T1000 (cell line): ENCODE measurements at regions not wholly inside any gene's neighbourhood (a gene's known extent, or its start where the extent isn't known, plus 50 kb on each side); places are given as distances from the start of the nearest gene placed in this dataset.

Experiments
- DNase-seq: peaks from one replicate; lab custom pipeline; 2025; ENCODE audit warnings: mixed read lengths; lab: John Stamatoyannopoulos, UW

DNA sequence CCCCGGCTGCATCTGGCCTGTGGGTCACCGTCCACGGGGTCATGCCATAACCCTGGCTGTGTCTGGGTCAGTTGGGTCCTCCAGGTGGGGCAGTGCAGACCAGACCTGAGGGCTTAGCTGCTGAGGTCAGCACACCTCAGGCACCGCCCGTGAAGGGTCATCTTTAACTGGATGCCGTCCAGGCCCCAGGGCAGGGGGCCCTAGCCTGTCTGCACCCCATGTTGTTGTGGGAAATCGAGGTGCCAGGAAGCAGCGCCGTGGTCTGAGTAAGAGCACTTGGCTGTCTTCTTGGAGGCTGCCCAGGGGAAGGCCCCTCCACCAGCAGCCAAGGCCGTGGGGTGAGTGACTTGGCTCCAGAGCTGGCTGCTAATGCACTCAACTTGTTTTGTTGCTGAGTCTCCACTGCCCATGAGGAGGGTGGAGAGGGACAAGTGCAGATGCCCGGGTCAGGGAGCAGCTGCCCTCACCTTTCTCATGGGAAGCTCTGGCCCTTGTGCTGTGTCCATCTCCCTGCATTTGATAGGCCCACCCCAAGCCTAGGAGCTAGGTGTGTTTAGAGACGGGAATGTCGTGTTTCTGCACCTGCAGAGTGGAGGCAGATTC lies 317.2 kb downstream of the TMEM121 start:
- DNase-seq, result no peak

DNA sequence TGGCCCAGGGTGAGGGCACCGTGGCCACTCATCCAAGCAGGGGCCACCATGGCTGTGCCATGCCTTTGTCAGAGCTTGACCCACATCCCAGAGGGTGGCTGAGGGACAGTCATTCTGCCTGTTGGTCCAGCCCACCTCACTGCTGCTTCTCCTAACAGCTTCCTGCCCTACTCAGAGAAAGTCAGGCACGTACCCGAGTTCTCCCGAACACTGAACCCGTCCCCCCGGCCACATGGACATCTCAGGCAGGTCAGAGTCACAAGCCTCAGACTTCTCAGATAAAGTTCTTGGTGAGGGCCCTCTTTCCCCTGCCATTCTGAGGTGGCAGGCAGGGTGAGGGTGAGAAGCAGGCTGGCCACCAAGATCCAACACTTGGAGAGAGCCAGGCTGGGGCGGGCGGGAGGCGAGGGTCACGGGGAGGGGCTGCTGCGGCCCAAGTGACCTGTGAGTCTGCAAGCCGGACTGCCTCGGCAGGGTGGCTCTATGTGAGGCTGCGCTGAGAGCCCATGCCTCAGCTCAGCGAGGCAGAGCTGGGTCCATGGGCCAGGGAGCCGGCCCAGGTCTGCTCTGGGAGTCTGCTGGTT lies 317.8 kb downstream of the TMEM121 start:
- DNase-seq, result no peak

DNA sequence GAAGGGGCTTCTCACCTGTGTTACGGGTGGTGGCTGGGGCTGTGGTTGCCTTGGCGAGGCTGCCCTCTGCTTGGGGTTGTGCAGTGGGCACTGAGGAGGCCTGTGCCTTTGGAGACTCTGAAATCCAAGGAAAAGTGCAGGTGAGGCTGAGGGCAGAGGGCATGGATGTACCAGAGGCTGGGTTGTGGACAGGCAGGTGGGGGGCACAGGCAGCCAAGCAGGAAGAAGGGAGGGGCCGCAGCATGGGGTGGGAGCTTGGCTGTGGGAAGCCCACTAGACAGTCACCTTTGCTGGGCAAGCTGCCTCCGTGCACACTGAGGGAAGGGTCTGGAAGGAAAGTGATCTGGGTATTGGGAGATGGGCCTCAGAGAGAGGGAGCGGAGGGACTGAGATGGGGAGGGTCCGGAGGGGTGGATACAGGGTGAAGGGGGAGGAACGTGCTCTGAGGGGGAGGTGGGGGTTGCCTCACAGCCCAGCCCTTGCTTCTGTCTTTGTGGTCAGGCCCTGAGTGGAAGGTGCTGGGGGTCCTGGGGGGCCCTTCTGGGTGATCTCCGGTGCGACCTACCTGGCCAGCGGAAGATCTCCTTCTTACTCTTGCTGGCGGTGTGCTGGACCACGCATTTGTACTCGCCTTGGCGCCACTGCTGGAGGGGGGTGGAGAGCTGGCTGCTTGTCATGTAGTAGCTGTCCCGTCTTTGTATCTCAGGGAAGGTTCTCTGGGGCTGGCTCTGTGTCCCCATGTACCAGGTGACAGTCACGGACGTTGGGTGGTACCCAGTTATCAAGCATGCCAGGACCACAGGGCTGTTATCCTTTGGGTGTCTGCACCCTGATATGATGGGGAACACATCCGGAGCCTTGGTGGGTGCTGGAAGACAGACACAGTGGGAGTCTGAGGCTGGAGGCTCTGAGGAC lies 318.7 kb downstream of the TMEM121 start:
- DNase-seq, result no peak

DNA sequence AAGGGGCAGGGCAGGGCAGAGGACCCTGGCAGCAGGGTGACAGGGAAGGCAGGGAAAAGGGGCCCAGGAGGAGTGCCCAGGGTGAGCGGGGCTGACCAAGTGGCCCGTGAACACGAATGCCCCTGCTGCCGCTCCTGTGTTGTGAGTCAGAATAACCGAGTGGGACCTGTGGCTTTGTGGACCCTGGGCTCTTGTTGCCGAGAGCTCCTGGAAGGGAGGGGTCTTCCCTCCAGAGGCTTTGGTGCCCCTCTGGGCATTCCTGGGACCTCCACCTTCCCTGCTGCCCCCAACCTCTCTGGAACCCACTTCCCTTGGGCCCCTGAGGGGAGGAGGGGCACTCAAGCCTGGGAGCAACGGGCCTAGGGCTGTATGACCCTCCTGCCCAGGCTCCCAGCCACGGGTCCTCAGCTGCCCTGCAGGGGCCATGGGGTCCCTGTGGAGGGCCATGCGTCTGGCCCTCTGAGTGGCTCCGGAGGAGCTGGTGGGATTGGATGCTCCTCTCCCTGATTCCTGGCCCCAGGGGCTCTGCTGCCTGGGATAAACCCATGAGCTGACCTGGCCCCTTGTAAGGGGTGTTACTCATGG lies 319.4 kb downstream of the TMEM121 start:
- no peak for DNase-seq

DNA sequence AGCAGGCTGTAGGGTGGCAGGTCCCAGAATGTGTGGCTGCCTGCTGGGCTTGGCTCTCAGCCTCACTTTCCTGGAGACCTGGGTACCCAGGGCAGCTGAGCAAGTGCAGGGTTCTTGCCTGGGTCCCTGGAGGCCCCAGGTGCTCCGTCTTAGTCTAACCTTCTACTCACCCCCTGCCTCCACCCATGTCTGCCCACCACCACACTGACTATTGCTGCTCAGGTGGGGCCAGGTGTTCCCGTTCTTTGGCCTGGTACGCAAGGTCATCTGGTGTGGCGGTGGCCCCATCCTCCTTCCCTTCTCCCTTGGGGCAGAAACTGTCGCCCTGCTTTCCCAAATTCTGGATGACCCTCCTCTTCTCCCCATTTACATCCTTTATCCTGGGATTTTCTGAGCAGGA lies 319.9 kb downstream of the TMEM121 start:
- no peak for DNase-seq

DNA sequence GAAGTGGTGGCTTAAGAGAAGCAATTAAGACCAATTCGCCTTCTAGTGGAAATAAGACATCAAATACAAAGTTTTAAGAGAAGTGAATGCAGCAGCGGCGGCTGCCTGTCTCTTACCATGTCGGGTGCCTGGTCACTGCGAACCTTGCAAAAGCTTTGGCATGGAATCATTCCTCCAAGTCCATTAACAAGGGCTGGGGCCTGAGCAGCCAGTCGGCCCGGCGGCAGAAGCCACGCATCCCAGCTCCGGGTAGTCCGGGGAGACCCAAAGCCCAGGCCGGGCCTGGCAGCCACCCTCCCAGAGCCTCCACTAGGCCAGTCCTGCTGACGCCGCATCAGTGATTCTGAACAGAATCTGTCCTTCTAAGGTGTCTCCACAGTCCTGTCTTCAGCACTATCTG lies 321.0 kb downstream of the TMEM121 start:
- no peak for DNase-seq

DNA sequence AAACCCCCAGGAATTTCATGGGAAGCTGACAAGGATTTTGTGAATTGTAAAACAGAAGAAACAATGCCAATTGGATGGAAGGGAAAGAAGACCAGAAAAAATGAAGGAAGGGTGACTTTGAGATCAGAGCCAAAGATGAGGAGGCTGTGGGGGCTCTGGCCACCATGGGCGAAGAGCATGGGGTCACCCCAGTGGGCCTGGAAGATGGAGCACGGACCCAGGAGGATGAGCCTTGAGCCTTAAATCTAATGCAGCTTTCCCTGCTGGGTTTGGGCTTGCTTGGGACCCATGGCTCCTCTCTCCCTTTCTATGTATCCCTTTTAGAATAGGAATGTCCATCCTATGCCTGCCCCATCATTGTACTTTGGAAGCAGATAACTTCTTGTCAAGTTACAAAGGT lies 322.2 kb downstream of the TMEM121 start:
- DNase-seq, result no peak

DNA sequence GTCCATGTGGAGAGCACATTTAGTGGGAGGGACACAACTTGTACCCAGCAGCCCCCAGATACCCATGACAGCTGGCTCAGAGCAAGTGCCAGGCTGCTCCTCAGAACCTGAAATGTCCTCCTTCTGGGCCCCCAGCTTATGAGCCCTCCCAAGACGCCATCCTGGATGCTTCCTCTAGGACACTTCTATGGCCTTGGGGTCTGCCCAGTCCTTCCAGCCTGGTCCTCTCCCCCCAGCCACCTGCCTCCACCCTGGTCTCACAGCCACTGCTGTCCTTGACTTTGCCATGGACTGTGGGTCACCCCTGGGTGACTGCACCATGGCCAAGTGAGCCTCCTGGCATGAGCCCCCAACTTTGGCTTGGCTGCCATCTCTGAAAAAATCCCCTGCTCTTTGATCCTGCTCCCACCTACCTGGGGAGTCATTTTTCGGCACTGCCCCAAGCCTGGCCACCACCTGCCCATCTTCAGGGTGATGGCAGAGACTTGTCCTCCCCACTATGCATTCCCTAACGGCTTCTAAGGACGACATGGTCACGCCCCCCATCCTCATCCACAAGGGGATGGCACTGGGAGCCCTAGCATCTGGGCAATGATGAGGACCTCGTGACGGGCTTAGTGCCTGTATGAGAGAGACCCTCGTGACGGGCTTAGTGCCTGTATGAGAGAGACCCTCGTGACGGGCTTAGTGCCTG lies 323.7 kb downstream of the TMEM121 start:
- no peak for DNase-seq

DNA sequence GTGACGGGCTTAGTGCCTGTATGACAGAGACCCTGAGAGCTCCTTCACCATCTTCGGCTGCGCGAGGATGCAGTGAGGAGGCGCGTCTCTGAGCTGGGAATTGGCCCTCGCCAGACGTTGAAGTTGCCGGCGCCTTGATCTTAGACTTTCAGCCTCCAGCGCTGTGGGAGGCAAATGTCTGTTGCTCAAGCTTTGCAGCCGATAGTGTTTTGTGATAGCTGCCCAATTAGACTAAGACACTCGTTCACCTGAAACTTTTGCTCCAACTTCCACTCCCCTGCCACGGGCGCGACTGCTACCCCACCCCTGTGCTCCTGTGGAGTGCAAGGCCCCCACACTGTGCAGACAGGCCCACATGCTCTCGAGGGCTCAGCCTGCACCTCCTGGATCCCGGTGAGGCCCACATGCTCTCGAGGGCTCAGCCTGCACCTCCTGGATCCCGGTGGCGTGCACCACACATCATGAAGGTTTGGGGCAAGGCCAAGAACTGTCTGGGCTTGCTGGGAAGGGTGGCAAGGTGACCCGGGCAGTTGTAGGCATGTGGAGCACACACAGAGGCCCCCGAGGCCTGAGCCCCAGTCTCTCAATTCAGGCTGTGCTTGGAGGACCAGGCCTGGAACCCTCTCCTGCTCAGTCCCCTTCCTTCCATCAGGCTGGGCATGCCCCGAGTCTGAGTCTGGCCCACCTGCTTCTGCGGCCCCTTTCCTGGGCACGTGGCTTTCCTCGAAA lies 324.6 kb downstream of the TMEM121 start:
- DNase-seq, result no peak

DNA sequence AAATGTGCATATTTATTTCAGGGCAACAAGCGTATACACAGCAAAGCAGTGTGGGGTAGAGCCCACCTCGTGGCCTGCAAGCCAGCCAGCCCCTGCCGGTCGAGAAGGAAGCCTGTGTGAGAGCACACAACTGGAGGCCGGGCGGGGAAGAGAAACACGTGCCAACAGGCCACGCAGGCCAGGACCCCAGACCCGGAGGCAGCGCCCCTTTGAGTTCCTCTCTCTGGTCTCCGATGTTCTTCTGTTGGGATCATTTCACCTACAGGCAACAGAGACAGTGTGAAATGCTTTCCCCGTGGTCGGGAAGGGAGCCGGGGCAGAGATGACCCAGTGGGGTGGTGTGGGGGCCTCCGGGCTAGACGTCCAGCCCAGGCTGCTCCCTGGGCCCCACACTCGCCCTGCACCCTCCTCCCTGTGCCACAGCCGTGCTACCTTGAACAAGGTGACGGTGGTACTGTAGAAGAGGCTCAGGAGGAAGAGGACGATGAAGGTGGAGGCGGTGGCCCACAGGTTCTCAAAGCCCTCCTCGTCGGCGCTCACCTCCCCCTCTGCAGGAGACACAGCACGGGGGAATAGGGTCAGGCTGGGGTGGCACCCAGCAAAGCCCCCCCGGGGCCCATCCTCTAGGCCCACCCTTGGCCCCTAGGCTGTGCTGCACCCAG lies 325.5 kb downstream of the TMEM121 start:
- DNase-seq, result no peak

DNA sequence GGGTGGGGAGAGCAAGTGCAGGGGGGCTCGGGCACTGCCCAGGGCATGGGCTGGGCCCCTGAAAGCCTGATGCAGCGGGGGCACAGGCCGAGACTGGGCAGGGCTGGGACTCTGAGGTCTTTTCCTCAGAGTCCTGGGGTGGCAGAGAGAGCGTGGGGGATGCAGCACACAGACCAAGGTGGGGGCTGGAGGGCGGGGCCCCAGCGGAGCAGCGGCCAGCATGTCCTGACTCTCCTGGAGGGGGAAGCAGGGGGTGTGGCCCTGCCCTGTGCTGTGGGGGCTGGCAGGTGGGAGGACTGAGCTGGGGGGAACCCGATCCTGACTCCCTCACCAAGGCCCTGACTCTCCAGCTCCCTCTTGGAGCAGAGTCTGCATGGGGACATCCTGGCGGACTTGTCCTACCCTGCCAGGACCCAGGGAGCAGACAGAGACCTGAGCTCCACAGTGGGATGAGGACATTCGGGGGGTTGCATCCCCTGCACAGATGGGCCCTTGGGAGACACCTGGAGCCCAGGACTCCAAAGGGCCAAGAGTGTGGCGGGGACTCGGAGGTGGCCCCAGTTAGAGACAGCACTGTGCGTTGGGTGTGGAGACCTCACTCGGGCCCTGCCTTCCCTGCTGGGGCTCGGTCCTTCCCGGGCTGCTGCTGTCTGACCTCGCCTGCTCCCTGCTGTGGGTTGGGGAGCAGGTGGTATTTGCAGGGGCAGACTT lies 326.1 kb downstream of the TMEM121 start:
- no peak for DNase-seq

DNA sequence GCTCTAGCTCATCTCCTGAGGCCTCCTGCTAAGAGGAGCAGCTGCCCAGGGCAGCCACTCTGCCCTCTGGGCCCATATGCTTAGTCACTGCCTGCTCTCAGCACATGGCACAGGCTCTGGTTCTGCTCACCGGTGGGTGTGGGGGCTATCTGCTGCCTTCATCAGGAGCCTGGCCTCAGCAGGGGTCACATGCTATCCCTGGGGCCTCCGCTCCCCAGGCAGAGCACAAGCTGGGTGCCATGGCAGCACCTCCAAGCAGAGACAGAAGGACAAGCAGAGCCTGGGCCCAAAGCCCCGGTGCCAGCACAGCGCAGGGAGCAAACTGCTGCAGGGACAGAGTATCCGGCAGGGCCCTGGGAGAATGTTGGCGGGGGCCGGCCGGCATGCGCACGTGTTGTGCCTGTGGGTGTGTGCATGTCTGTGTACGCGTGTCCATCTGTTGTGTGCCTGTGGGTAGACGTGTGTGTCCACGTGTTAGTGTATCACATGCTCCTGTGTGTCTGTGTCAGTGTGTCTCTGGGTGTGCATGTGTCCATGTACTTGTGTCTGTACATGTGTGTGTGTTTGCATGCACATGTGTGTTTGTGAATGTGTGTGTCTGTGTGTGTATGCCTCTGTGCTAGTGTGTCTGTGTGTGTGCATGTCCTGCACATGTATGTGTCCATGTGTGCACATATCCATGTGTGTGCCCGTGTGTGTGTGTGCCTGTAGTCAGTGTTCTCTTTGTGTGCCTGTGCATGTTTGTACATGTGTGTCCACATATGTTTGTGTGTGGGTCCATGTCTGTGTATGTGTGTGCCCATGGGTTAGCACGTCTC lies 326.9 kb downstream of the TMEM121 start:
- no peak for DNase-seq

DNA sequence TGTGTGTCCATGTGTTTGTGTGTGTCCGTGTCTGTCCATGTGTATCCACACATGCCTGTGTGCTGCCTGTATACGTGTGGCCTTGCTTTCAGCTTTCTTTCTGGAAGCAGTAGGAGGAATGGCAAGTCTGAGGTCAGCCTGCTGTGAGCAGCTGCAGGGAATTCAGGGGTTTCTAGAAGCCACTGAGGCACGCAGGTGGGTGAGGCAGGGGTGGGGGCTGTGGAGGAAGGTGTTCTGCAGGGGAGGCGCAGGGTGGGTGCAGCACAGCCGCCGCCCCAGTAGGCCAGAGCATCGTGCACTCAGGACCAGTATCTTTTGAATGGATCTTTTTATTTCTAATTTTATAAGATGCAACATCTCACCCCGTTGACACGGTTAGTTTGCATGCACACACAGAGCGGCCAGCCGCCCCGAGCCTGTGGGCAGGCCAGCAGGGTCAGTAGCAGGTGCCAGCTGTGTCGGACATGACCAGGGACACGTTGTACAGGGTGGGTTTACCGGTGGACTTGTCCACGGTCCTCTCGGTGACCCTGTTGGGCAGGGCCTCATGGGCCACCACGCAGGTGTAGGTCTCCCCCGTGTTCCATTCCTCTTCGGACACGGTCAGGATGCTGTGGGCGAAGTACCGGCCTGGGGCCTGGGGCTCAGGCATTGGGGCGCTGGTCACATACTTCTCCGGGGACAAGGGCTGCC lies 327.7 kb downstream of the TMEM121 start:
- no peak for DNase-seq

DNA sequence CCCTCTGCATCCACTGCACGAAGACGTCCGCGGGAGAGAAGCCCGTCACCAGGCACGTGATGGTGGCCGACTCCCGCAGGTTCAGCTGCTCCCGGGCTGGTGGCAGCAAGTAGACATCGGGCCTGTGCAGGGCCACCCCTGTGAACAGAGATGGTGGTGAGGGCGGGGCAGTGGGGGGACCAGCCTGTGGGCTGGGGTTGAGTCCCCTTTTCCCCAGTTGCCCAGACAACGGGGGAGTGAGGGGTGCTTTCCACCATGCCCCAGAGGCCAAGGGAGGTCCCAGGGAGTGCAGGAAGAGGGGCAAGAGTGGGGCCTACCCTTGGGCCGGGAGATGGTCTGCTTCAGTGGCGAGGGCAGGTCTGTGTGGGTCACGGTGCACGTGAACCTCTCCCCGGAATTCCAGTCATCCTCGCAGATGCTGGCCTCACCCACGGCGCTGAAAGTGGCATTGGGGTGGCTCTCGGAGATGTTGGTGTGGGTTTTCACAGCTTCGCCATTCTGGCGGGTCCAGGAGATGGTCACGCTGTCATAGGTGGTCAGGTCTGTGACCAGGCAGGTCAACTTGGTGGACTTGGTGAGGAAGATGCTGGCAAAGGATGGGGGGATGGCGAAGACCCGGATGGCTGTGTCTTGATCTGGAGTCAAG lies 328.3 kb downstream of the TMEM121 start:
- no peak for DNase-seq

DNA sequence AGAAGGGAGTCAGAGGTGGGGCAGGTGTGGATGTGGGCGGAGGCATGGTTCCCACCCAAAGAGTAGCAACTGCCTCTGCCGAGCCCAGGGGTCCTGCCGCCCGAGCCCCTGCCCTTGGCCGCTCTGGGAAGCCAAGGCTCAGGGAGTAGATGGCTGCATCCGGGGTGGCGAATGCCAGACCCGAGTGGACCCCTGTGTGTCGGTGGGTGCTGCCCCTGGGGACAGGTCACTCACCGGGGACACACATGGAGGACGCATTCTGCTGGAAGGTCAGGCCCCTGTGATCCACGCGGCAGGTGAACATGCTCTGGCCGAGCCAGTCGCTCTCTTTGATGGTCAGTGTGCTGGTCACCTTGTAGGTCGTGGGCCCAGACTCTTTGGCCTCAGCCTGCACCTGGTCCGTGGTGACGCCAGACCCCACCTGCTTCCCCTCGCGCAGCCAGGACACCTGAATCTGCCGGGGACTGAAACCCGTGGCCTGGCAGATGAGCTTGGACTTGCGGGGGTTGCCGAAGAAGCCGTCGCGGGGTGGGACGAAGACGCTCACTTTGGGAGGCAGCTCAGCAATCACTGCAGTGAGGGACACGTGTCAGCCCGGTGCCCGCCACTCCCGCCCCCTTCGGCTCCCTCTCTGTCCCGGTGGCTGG lies 329.0 kb downstream of the TMEM121 start:
- DNase-seq, result no peak

DNA sequence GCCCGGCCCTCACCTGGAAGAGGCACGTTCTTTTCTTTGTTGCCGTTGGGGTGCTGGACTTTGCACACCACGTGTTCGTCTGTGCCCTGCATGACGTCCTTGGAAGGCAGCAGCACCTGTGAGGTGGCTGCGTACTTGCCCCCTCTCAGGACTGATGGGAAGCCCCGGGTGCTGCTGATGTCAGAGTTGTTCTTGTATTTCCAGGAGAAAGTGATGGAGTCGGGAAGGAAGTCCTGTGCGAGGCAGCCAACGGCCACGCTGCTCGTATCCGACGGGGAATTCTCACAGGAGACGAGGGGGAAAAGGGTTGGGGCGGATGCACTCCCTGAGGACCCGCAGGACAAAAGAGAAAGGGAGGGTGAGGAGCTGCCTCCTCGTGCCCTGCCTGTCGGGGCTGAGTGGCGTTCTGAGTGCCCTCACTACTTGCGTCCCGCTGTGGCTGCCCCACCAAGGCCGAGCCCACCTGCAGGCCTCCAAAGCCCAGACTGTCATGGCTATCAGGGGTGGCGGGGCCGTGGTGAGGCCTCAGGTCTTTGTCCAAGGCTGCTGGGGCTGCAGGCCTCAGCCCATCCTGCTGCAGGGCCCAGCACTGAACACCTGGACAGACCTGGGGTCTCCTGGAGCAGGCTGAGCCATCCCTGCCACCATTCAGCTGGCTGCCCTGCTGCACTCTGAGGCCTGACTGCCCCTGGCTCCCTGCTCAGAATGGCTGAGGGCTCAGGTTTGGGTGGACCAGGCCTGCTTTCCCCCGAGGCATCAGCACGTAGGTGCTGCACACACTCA lies 329.7 kb downstream of the TMEM121 start:
- DNase-seq, result no peak

DNA sequence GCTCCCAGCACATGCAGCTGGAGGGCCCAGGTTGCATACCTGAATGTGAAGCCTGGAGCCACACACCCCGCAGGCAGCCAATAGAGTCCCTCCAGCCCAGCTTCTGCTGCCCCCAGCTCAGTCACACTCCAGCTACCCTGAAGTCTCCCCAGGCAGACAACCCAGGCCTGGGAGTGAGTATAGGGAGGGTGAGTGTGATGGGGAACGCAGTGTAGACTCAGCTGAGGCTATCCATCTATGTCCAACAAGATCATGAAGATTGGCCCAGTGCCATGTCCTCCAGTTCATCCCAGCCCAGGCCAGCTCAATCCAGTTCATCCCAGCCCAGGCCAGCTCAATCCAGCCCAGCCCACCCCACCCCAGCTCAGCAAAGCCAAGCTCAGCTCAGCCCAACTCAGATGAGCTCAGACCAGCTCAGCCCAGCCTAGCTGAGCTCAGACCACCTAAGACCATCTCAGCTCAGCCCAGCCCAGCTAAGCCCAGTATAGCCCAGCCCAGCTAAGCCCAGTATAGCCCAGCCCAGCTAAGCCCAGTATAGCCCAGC lies 330.4 kb downstream of the TMEM121 start:
- no peak for DNase-seq
